B cell (primary cell): ENCODE measurements at regions not wholly inside any gene's neighbourhood (a gene's known extent, or its start where the extent isn't known, plus 50 kb on each side); places are given as distances from the start of the nearest gene placed in this dataset.

Experiments
- ATAC-seq: fragments of 200-7000 bp; cut with Tn5 transposase; one replicate; pipeline ENCODE4 v1.10.0; 2021; ENCODE audit warnings: low read depth, mild to moderate bottlenecking, moderate number of reproducible peaks, moderate library complexity
- CTCF ChIA-PET: fragments of 350-600 bp; sonication (Branson Sonifier 250); formaldehyde crosslinking; loops from one replicate; lab custom pipeline; 2021; ENCODE audit warnings: antibody characterized with exemption, inconsistent platforms; lab: Charles Lee
- POLR2A ChIA-PET: fragments of 350-600 bp; sonication (Branson Sonifier 250); formaldehyde crosslinking; loops from one replicate; lab custom pipeline; 2021; ENCODE audit warnings: antibody characterized with exemption; lab: Charles Lee
- DNase-seq: peaks from one replicate; pipeline ENCODE4 v3.0.0; 2013
- H2AFZ ChIP-seq: 2 replicates; pipeline ENCODE4 v1.6.1; 2012; ENCODE audit warnings: mild to moderate bottlenecking, low read depth, low read length; ENCODE audit not compliant: insufficient read depth, poor library complexity, severe bottlenecking
- H3K27ac ChIP-seq, 2 donors: 1 replicate in 1 of 2; 2 replicates in 1 of 2; pipeline ENCODE4 v1.5.1; 2012 to 2013; ENCODE audit warnings: low read length in 2 of 2, mild to moderate bottlenecking in 2 of 2, moderate library complexity in 1 of 2
- H3K27me3 ChIP-seq, 4 experiments: fragments of 200-600 bp in 1 of 4; sonication (generic) in 1 of 4; replicated peaks in 1 of 4; 1 replicate in 2 of 4; 2 replicates in 2 of 4; pipeline versions ENCODE4 v1.6.1 to v1.7.0; 2013 to 2016; ENCODE audit warnings: low read length in 3 of 4, mild to moderate bottlenecking in 2 of 4, mixed read lengths in 1 of 4, moderate library complexity in 1 of 4; ENCODE audit not compliant: insufficient read depth in 4 of 4, control insufficient read depth in 3 of 4; ENCODE audit errors: control extremely low read depth in 1 of 4
- H3K36me3 ChIP-seq, 2 experiments: replicated peaks in 1 of 2; 1 replicate in 1 of 2; 2 replicates in 1 of 2; pipeline versions ENCODE4 v1.6.1 to v1.7.1; 2013; ENCODE audit warnings: low read length in 1 of 2; ENCODE audit not compliant: insufficient read depth in 2 of 2, control insufficient read depth in 1 of 2; ENCODE audit errors: control extremely low read depth in 1 of 2, extremely low read depth in 1 of 2
- H3K4me1 ChIP-seq, 2 donors: fragments of 200-600 bp in 1 of 2; sonication (generic) in 1 of 2; 1 replicate in 1 of 2; 2 replicates in 1 of 2; pipeline versions ENCODE4 v1.5.1 to v1.6.1; 2013 to 2017; ENCODE audit warnings: low read length in 2 of 2; ENCODE audit not compliant: control insufficient read depth in 2 of 2, insufficient read depth in 2 of 2
- H3K4me2 ChIP-seq: replicated peaks from 2 replicates; pipeline ENCODE3; 2012; ENCODE audit warnings: mild to moderate bottlenecking, low read depth, low read length; ENCODE audit not compliant: poor library complexity, severe bottlenecking
- H3K4me3 ChIP-seq, 5 experiments: fragments of 200-600 bp in 1 of 5; sonication (generic) in 1 of 5; 1 replicate in 3 of 5; 2 replicates in 2 of 5; pipeline versions ENCODE4 v1.5.1 to v1.7.0; 2011 to 2016; ENCODE audit warnings: low read length in 4 of 5, mild to moderate bottlenecking in 4 of 5, low read depth in 2 of 5, control low read depth in 1 of 5, moderate library complexity in 1 of 5; ENCODE audit not compliant: insufficient read depth in 1 of 5; ENCODE audit errors: control extremely low read depth in 1 of 5, extremely low read depth in 1 of 5
- H3K79me2 ChIP-seq: fragments of 200-600 bp; sonication (generic); one replicate; pipeline ENCODE4 v1.6.0; 2016; ENCODE audit warnings: low read length; ENCODE audit not compliant: control insufficient read depth, insufficient read depth
- H3K9ac ChIP-seq: fragments of 200-600 bp; sonication (generic); 2 replicates; pipeline ENCODE4 v1.6.1; 2017; ENCODE audit warnings: mild to moderate bottlenecking, low read length, moderate library complexity
- H3K9me3 ChIP-seq, 3 donors: one replicate each; pipeline versions ENCODE4 v1.6.1 to v1.7.1; 2013; ENCODE audit warnings: low read length in 2 of 3; ENCODE audit not compliant: control insufficient read depth in 2 of 3, insufficient read depth in 1 of 3; ENCODE audit errors: control extremely low read depth in 1 of 3
- H4K20me1 ChIP-seq: 2 replicates; pipeline ENCODE4 v1.6.0; 2012; ENCODE audit warnings: mild to moderate bottlenecking, low read length; ENCODE audit not compliant: insufficient read depth, control insufficient read depth, poor library complexity, severe bottlenecking
- H3K27ac Mint-ChIP-seq: one replicate; pipeline ENCODE4 v1.8.0; 2021; ENCODE audit warnings: mixed read lengths
- H3K27me3 Mint-ChIP-seq: one replicate; pipeline ENCODE4 v1.8.0; 2021; ENCODE audit warnings: mixed read lengths
- H3K4me1 Mint-ChIP-seq: one replicate; pipeline ENCODE4 v1.8.0; 2021; ENCODE audit warnings: mixed read lengths
- H3K4me3 Mint-ChIP-seq: one replicate; pipeline ENCODE4 v1.8.0; 2021; ENCODE audit warnings: mixed read lengths
- H3K9me3 Mint-ChIP-seq: one replicate; pipeline ENCODE4 v1.8.0; 2022; ENCODE audit warnings: mixed read lengths; ENCODE audit not compliant: insufficient read depth
- CTCF ChIP-seq: fragments of 200-600 bp; IDR thresholded peaks from one replicate; pipeline ENCODE4 v1.8.0; 2022; ENCODE audit warnings: antibody characterized with exemption, mild to moderate bottlenecking
- EZH2 ChIP-seq: IDR thresholded peaks from 2 replicates; pipeline ENCODE4 v1.6.1; 2012; ENCODE audit warnings: borderline replicate concordance, low read depth, mild to moderate bottlenecking, moderate library complexity, low read length; ENCODE audit not compliant: insufficient read depth, poor library complexity, severe bottlenecking
- whole genome bisulfite sequencing: methylation state at CpG from one replicate; pipeline ENCODE4 v1.1.5; 2013; ENCODE audit warnings: missing lambda C conversion rate; ENCODE audit not compliant: insufficient coverage; 5-methylcytosine and 5-hydroxymethylcytosine counted together
- intact Hi-C: fragments of 100-400 bp; cut with micrococcal nuclease; formaldehyde crosslinking; loops from one replicate; pipeline ENCODE4 v1.10.0; 2022

GRCh38 chr5:101720033-101720432, 576.1 kb downstream of the SLCO4C1 start:
- Histone ChIP-seq H3K27me3 (no peaks in the 10 kb centered on the region), H3K79me2 (no peaks in the 10 kb centered on the region), H3K27ac (no peak overlapping the region), H3K4me3 (no peak overlapping the region), H4K20me1 (no peaks in the 10 kb centered on the region), H3K36me3 (no peaks in the 10 kb centered on the region), H3K9me3 (peaks cover 0 to 1% (median 0%) of the 10 kb centered on the region in 3 donors), H3K4me2 (no peak overlapping the region), H3K9ac (no peak overlapping the region), H3K4me1 (no peaks in the 10 kb centered on the region), H2AFZ (no peak overlapping the region)
- ChIA-PET POLR2A (no interaction called here), CTCF (no interaction called here)
- Mint-ChIP-seq H3K4me3 (no peak overlapping the region), H3K9me3 (no peaks in the 10 kb centered on the region), H3K4me1 (no peaks in the 10 kb centered on the region), H3K27me3 (no peaks in the 10 kb centered on the region), H3K27ac (no peak overlapping the region)
- WGBS = 76% methylated on average over 2 of the region's 3 CpGs
- intact Hi-C loops = no loop called here
- TF ChIP-seq CTCF (no peak), EZH2 (no peak)
- ATAC-seq = no peak
- no peak for DNase-seq

- WGBS = no CpG with 5 or more reads among the region's 1 CpG
- Histone ChIP-seq H2AFZ (no peak overlapping the region), H3K36me3 (no peaks in the 10 kb centered on the region), H3K9me3 (peaks cover 0 to 1% (median 0%) of the 10 kb centered on the region in 3 donors), H3K4me1 (no peaks in the 10 kb centered on the region), H3K4me3 (no peak overlapping the region), H3K27me3 (no peaks in the 10 kb centered on the region), H3K4me2 (no peak overlapping the region), H4K20me1 (no peaks in the 10 kb centered on the region), H3K79me2 (no peaks in the 10 kb centered on the region), H3K27ac (no peak overlapping the region), H3K9ac (no peak overlapping the region)
- Mint-ChIP-seq H3K27ac (no peak overlapping the region), H3K27me3 (no peaks in the 10 kb centered on the region), H3K4me1 (no peaks in the 10 kb centered on the region), H3K4me3 (no peak overlapping the region), H3K9me3 (no peaks in the 10 kb centered on the region)
- DNase-seq (no peak), ATAC-seq (no peak)
- POLR2A ChIA-PET = no interaction called here
- TF ChIP-seq EZH2 (no peak), CTCF (no peak)
- intact Hi-C loops = no loop called here
- CTCF ChIA-PET = no interaction called here
Measured at GRCh38 chr5:101717721-101718120, 578.4 kb downstream of the SLCO4C1 start.
